GM21390 (cell line): ENCODE measurements at regions not wholly inside any gene's neighbourhood (a gene's known extent, or its start where the extent isn't known, plus 50 kb on each side); places are given as distances from the start of the nearest gene placed in this dataset.

ENCODE experiments used
- ATAC-seq: cut with Tn5 transposase; IDR thresholded peaks from one replicate; pipeline ENCODE4 v1.9.1; 2021; ENCODE audit not compliant: unreplicated experiment

DNA sequence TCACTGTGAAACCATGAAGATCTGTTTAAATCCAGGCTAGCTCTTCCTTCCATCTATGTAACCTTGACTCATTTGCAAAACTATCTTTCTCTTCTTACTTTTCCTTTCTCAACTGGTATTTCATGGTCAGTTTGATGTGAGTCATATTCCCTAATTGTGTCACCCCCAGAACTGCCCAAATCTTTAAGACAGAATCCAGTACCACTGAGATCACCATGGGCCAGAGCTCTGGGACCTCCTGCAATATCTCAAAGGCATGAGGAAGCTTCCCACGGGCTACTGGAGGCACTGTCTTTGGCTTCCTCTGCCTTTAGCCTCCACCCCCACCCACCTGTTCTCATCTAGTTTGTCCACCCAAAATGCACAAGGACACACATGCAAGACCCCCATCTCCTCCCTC is 274.4 kb upstream of the FMN2 start:
- no peak for ATAC-seq

DNA sequence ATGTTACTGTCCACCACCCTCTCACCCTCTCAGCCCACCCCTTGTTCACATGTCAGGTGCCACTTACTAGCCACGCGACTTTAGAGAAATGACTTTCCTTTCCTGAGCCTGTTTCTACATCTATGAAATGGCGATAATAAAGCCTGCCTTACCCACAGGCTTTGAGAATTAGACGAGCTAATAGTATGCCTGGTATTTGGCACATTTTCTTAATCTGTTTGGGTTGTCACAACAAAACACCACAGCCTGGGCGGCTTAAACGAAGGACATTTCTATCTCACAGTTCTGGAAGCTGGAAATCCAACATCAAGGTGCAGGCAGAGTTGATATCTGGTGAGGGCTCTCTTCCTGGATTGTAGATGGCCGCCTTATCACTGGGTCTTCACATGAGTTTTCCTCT is 273.9 kb upstream of the FMN2 start:
- no peak for ATAC-seq

GRCh38 chr1:239819096-239819495 is 272.6 kb upstream of the FMN2 start:
- ATAC-seq = no peak

GRCh38 chr1:239819756-239820250 is 271.9 kb upstream of the FMN2 start:
- ATAC-seq = no peak

GRCh38 chr1:239823852-239824251 is 267.8 kb upstream of the FMN2 start:
- ATAC-seq = no peak

DNA sequence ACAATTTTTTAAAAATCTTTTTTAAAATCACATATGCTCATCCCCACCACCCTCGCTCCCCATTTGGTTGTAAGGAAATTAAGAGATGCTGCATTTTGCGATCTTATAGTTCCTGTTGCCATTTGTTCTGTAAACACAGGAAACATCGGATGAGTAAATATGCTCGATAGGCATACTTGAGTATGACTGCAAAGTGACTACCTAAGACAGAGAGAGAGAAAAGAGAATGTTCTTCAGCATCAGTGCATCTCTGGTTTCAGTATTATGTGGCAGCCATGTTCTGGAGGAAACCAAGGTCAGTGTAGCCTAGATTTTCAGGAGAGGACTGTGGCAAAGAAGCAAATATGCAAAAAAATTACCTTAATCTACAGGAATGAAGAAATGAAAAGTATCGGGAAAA is 265.5 kb upstream of the FMN2 start:
- ATAC-seq = no peak

- ATAC-seq = no peak
Measured at GRCh38 chr1:239826736-239827135, 264.9 kb upstream of the FMN2 start.

GRCh38 chr1:239829535-239829934 is 262.1 kb upstream of the FMN2 start:
- no peak for ATAC-seq

GRCh38 chr1:239831577-239832355 is 259.9 kb upstream of the FMN2 start:
- ATAC-seq = no peak

DNA sequence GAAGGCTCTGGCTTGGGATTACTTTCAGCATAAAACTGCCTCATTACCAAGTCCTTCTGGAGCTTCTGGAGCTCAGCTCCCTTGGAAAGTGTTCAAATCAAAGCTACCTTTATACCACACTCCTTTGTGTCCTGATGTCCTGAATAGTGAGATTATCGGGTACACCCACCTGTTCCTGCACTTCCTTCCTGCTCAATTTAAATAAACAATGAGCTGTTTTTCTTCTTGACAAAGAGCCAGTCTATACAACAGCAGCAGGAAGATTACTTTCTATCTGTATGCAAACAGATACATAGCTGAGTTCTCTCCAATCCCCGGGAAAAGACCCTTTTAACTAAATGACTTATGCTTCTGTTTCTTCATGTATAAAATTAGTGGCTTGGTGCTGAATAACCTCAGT is 258.0 kb upstream of the FMN2 start:
- no peak for ATAC-seq

- no peak for ATAC-seq
Measured at GRCh38 chr1:239835946-239836440, 255.7 kb upstream of the FMN2 start.

GRCh38 chr1:239840336-239840735 is 251.3 kb upstream of the FMN2 start:
- no peak for ATAC-seq

DNA sequence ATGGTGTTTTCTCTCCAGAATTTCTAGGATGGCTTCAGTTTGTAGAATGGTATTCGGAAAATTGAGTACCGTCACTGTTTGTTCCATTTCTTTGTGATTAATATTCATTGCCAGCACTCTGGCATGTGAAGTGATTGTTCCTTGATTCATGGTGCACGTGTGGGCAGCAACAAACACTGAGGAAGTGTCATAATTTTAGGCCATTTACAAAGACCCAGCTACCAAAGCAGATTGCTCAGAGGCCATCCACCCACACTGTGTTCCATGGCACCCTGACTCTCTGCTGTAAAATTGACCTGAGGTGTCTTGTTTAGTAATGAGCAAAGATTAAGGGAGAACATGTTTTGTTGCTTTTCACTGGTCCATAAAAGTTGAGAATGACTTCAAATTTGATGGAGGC is 250.9 kb upstream of the FMN2 start:
- no peak for ATAC-seq

- no peak for ATAC-seq
Measured at GRCh38 chr1:239841631-239842030, 250.1 kb upstream of the FMN2 start.

- ATAC-seq = no peak
Measured at GRCh38 chr1:239843541-239843940, 248.1 kb upstream of the FMN2 start.

DNA sequence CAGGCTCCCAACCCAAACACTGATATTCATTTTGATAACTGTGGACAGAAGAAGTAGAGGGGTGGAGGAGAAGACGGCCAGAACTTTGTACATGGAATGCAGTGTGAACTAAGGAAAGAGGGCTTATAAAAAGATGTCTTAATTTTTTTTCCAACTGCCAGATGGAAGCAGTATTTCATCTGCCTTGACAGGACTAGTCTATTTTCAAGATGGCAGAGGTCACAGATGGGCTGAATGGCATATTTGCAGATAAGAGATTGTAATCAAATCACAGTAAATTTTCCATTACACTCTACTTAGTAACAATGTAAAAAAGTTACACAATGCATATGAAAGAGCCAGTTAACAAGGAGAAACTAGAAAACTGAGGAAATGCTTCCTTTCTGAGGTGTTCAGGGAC is 246.8 kb upstream of the FMN2 start:
- ATAC-seq = no peak

GRCh38 chr1:239854922-239855321 is 236.8 kb upstream of the FMN2 start:
- no peak for ATAC-seq

DNA sequence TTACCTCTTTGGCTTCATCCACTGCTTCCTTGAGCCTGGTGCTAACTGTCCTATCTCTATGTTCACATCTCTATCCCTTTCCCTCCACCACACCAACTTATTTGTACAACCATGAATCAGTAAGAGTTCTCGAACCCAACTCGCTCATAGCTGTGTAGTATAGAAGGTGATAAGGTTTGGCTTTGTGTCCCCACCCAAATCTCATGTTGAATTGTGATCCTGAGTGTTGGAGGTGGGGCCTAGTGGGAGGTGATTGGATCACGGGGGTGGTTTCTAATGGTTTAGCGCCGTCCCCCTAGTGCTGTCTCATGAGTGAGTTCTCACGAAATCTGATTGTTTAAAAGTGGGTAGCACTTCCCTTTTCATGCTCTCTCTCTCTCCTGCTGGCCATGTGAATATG is 235.6 kb upstream of the FMN2 start:
- ATAC-seq = no peak

- no peak for ATAC-seq
Measured at GRCh38 chr1:239856924-239857323, 234.8 kb upstream of the FMN2 start.

DNA sequence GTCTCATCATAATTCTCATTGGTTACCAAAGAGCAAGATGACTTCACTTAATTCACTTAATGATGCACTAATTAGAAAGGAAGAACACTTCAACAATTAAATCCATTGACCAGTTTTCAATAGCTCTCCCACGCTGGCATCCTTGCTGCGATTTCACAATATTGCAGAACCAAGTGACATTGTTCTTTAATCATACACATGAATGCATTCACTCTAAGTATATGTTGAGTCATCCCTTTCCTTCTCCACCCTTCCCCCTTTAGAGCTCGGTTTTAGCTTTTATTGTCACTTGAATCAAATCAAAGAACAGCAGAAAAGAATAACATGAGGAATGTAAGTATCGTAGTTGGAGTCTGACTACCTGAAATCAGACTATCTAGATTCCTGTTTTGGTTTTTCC is 233.6 kb upstream of the FMN2 start:
- no peak for ATAC-seq

DNA sequence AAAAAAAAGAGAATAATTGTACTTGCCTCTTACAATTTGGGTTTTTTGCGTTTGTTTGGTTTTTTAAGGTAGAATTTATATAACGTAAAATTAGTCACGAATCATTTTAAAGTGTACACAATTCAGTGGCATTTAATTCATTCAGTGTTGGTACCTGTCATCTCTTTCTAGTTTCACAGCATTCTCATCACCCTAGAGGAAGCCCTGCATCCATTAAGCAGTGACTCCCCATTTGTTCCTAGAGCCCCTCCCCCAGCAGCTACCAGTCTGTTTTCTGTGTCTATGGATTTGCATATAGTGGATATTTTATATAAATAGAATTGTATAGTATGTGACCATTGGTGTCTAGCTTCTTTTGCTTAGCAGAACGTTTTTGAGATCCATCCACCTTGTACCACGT is 233.2 kb upstream of the FMN2 start:
- no peak for ATAC-seq

DNA sequence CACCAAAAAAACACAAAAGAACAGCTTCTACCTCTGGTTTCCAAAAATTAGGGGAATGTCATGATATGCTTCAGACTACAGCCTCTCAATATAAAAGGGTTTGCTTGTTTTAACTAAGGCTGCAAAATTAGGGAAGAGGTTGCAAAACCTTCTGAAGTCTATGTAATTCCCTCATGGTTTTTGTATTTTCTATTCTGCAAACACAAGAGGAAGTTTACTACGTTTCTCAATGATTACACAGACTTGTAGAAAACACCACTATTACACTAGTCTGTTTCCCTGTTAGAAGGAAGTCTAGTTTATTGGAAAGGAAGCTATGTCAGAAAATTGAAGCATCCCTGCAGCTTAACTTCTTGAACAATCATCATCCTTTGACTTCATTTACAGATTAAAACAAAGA is 229.7 kb upstream of the FMN2 start:
- no peak for ATAC-seq
